Thyroid gland (tissue), 4 donors: ENCODE measurements at regions not wholly inside any gene's neighbourhood (a gene's known extent, or its start where the extent isn't known, plus 50 kb on each side); places are given as distances from the start of the nearest gene placed in this dataset.

ENCODE experiments used
- DNase-seq, 2 donors: peaks; one replicate each; pipeline ENCODE4 v3.0.0-alpha.2; 2019
- H3K27ac ChIP-seq, 3 donors: fragments of 200-600 bp; sonication (generic); 1 replicate in 2 of 3; 2 replicates in 1 of 3; pipeline ENCODE4 v1.5.1; 2016 to 2019; ENCODE audit warnings: mild to moderate bottlenecking in 1 of 3, moderate library complexity in 1 of 3
- H3K27me3 ChIP-seq: fragments of 200-600 bp; sonication (generic); one replicate; pipeline ENCODE4 v1.5.1; 2019
- H3K36me3 ChIP-seq, 2 donors: fragments of 200-600 bp; sonication (generic); one replicate each; pipeline ENCODE4 v1.5.1; 2016 to 2019
- H3K4me1 ChIP-seq, 2 donors: fragments of 200-600 bp; sonication (generic); one replicate each; pipeline ENCODE4 v1.5.1; 2017 to 2019
- H3K4me3 ChIP-seq, 3 donors: fragments of 200-600 bp; sonication (generic); replicated peaks in 1 of 3; 1 replicate in 2 of 3; 2 replicates in 1 of 3; pipeline ENCODE4 v1.5.1; 2016; ENCODE audit warnings: mild to moderate bottlenecking in 1 of 3
- H3K9me3 ChIP-seq: fragments of 200-600 bp; sonication (generic); one replicate; pipeline ENCODE4 v1.5.1; 2017
- CTCF ChIP-seq, 6 experiments: fragments of 200-600 bp in 3 of 6; fragments of 450-650 bp in 3 of 6; sonication (generic) in 3 of 6; IDR thresholded peaks; one replicate each; pipeline ENCODE4 v1.5.1; 2016 to 2019; ENCODE audit warnings: antibody characterized with exemption in 6 of 6, mild to moderate bottlenecking in 2 of 6, inconsistent platforms in 1 of 6, moderate library complexity in 1 of 6
- POLR2A ChIP-seq, 2 donors: fragments of 450-650 bp; IDR thresholded peaks; one replicate each; pipeline ENCODE4 v1.6.1; 2017; ENCODE audit warnings: antibody characterized with exemption in 2 of 2, mild to moderate bottlenecking in 2 of 2, moderate library complexity in 1 of 2
- WGBS, 2 donors: methylation state at CpG; one replicate each; pipeline ENCODE4 v1.1.5; 2017; 5-methylcytosine and 5-hydroxymethylcytosine counted together
- intact Hi-C: fragments of 100-400 bp; cut with DNase I; formaldehyde crosslinking; loops from one replicate; pipeline ENCODE4 v1.15.1; 2023

DNA sequence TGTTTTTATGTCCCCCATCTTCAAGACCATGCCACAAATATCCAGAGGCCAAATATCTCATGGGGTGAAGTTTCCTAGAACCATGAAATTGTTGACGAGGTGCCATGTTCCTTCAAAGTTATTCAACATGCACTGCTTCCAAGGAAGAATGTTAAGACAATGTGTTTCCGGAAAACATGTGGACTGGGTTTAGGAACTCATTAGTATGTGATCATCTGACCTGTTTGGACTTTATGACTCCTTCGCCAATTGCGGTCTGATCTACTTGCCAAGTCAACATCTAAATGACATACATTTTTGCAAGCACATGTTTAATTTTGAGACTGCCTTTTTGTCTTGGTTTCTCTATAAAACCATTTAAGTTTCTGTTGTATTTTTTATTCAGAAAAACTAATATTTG, 234.8 kb downstream of the MAF start:
- no peak for TF ChIP-seq POLR2A (IDR thresholded peaks at IDR 0.05)
- no peak for TF ChIP-seq CTCF (IDR thresholded peaks at IDR 0.05)
- Histone ChIP-seq H3K27me3 (no peaks in the 10 kb centered on the region), H3K4me1 (no peaks in the 10 kb centered on the region), H3K9me3 (no peaks in the 10 kb centered on the region), H3K4me3 (no peak overlapping the region), H3K36me3 (no peaks in the 10 kb centered on the region), H3K27ac (no peak overlapping the region)
- 94 to 96% methylated on average over 4 of the region's 4 CpGs for WGBS, 2 donors
- DNase-seq: no peak
- intact Hi-C loops: no loop called here

GRCh38 chr16:79363484-79363883, 237.1 kb downstream of the MAF start:
- H3K4me3 ChIP-seq: no peak overlapping the region
- TF ChIP-seq CTCF (IDR thresholded peaks at IDR 0.05) (no peak), POLR2A (IDR thresholded peaks at IDR 0.05) (no peak)
- 88% methylated on average over 2 of the region's 2 CpGs for WGBS, 2 donors
- no peak for DNase-seq
- no peaks in the 10 kb centered on the region for H3K9me3 ChIP-seq
- intact Hi-C loops: no loop called here
- H3K36me3 ChIP-seq: no peaks in the 10 kb centered on the region
- no peak overlapping the region for H3K27ac ChIP-seq
- no peaks in the 10 kb centered on the region for H3K27me3 ChIP-seq
- no peaks in the 10 kb centered on the region for H3K4me1 ChIP-seq

DNA sequence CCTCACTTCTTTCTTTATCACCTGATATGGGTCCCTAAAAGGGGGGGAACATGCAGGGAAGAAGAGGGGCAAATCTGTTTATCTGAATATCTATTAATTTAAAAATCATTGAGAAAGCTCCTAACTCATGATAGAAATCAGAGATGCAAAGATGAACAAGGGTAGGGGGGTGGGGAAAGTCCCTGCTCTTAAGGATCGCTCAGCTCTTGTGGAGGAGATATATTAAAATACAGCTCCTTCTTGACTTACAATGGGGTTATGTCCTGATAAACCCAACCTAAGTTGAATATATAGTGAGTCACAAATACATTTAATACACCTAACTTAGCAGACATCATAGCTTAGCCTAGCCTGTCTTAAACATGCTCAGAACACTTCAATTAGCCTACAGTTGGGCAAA, 237.5 kb downstream of the MAF start:
- intact Hi-C loops: no loop called here
- no peaks in the 10 kb centered on the region for H3K9me3 ChIP-seq
- 87 to 98% methylated on average over 1 of the region's 1 CpG for WGBS, 2 donors
- no peak for TF ChIP-seq POLR2A (IDR thresholded peaks at IDR 0.05)
- no peak for TF ChIP-seq CTCF (IDR thresholded peaks at IDR 0.05)
- DNase-seq: no peak
- no peaks in the 10 kb centered on the region for H3K36me3 ChIP-seq
- no peak overlapping the region for H3K4me3 ChIP-seq
- no peaks in the 10 kb centered on the region for H3K4me1 ChIP-seq
- H3K27me3 ChIP-seq: no peaks in the 10 kb centered on the region
- H3K27ac ChIP-seq: no peak overlapping the region

DNA sequence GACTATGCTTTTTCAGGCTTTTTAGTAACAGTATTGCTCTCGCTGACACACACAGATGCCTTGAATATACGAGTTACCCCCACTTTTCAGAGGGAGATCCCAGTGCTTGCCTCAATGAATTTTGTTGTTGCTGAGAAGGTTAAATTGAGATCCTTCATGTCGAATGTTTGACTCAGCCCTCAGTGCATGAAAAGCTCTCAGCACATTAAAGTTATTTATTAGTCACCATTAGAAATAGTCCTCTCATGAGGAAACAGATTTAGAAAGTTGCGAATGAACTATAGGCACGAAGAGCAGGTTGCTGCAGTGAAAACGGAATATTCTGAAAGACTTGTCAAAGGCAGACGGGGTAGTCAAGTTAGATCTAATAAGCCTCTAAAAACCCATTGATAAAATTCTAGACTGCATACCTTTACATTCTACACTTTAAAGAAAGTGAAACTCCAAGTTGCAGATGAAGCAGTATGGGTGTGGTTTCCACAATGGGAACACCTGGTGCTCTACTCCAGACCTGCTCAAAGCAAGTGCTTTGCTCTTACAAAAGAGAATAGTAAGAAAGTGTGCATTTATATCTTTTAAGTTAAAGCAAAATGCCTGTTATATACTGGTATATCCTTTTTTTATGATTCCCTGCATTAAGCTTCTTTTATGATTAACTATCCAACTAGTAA, 238.1 kb downstream of the MAF start:
- Histone ChIP-seq H3K27ac (no peak overlapping the region), H3K9me3 (no peaks in the 10 kb centered on the region), H3K36me3 (no peaks in the 10 kb centered on the region), H3K4me1 (no peaks in the 10 kb centered on the region), H3K4me3 (no peak overlapping the region), H3K27me3 (no peaks in the 10 kb centered on the region)
- 89 to 92% methylated on average over 7 of the region's 7 CpGs for WGBS, 2 donors
- TF ChIP-seq CTCF (IDR thresholded peaks at IDR 0.05) (no peak), POLR2A (IDR thresholded peaks at IDR 0.05) (no peak)
- intact Hi-C loops: no loop called here
- no peak for DNase-seq

- DNase-seq: no peak
- 92% methylated on average over 6 of the region's 6 CpGs for WGBS, 2 donors
- no peak overlapping the region for H3K4me3 ChIP-seq
- H3K4me1 ChIP-seq: no peaks in the 10 kb centered on the region
- no peaks in the 10 kb centered on the region for H3K9me3 ChIP-seq
- TF ChIP-seq CTCF (IDR thresholded peaks at IDR 0.05) (no peak), POLR2A (IDR thresholded peaks at IDR 0.05) (no peak)
- intact Hi-C loops: no loop called here
- H3K27ac ChIP-seq: no peak overlapping the region
- no peaks in the 10 kb centered on the region for H3K36me3 ChIP-seq
- no peaks in the 10 kb centered on the region for H3K27me3 ChIP-seq
These were observed 239.3 kb downstream of the MAF start for GRCh38 chr16:79361132-79361751.
